GM13976 (cell line): ENCODE measurements at regions not wholly inside any gene's neighbourhood (a gene's known extent, or its start where the extent isn't known, plus 50 kb on each side); places are given as distances from the start of the nearest gene placed in this dataset.

Experiments
- DNase-seq: peaks from one replicate; pipeline ENCODE4 v3.0.0; 2012; ENCODE audit warnings: low spot score
- in situ Hi-C: fragments of 300-500 bp; cut with MboI; formaldehyde crosslinking; loops from one replicate; pipeline ENCODE4 v1.12.0; 2022; ENCODE audit warnings: low sequenced_read_pairs, mixed read lengths, inconsistent platforms; ENCODE audit not compliant: unreplicated experiment
- TF ChIP-seq, protein P1 (sequence below): IDR thresholded peaks from 2 replicates; pipeline ENCODE4 v1.5.1; 2012; ENCODE audit warnings: borderline replicate concordance, mild to moderate bottlenecking; ENCODE audit not compliant: insufficient read depth; ENCODE audit errors: extremely low read depth, missing control alignments, control extremely low read depth

DNA sequence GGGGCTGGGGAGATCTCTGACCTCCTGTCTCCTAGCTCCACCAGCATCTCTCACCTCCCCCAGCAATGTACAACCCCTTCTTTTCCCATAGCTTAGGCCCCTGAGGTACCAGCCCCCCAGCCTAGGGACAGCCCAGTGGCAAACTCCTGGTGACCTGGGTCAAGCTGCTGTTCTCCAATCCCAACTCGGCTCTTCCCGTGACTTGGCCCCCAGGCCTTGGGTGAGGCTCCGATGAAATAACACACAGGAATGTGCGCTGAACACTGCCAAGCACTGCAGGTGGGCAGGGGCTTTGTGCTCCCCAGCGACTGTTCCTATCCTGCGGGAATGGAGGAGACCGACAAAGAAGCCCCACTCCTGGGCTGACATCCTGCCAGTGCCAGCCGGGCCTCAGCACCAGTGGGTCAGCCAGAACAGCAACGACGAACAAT, 63.7 kb upstream of the AMZ2 start:
- TF ChIP-seq, protein P1, sequence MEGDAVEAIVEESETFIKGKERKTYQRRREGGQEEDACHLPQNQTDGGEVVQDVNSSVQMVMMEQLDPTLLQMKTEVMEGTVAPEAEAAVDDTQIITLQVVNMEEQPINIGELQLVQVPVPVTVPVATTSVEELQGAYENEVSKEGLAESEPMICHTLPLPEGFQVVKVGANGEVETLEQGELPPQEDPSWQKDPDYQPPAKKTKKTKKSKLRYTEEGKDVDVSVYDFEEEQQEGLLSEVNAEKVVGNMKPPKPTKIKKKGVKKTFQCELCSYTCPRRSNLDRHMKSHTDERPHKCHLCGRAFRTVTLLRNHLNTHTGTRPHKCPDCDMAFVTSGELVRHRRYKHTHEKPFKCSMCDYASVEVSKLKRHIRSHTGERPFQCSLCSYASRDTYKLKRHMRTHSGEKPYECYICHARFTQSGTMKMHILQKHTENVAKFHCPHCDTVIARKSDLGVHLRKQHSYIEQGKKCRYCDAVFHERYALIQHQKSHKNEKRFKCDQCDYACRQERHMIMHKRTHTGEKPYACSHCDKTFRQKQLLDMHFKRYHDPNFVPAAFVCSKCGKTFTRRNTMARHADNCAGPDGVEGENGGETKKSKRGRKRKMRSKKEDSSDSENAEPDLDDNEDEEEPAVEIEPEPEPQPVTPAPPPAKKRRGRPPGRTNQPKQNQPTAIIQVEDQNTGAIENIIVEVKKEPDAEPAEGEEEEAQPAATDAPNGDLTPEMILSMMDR, result no peak
- no peak for DNase-seq
- in situ Hi-C loops, result no loop called here

DNA sequence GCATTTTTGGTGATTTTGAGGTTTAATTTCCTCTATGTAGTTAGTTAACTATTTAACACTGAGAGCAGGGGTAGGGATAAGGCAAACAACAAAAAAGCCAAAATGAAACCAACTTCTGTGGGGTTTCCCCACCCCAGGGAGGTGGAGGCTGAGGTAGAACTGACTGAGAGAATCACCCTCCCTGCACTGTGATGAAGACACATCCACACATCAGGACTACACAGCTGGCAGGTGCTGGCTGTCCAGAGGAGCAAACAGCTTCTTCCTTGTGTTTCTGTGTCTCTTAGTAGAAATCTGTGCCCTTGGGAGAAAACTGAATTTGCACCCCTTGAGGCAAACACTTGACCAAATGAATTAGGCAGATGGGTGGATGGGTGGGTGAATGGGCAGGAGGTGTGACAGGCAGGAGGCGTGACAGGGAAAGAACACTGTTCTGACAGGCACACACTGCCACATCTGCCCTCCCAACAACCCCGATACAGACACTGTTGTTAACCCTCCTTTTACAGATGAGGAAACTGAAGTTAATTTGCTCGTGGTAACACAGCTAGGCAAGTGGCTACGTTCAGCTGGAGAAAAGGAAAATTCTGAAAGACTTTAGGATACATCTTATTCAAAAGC, 62.9 kb upstream of the AMZ2 start:
- in situ Hi-C loops, result no loop called here
- peak; percentile 72 for DNase-seq
- TF ChIP-seq, protein P1, result no peak

DNA sequence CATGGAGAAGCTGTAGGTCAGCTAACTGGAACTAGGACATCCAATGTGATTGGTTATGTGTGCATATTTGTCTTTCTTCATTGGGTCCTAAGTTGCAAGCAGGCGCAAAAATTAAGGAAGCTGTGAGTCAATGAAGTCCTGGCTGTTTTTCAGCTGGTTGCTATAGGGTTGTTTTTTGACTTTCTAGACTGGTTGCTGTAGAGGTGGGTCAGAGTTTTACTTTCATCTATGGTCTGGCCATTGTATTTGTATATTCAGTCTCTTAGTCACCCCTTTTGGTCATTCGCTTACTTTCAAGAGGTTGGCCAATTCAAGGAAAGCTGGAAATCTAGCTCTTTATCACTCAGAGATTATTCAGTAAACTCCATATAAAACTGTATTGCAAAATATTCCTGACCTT, 62.0 kb upstream of the AMZ2 start:
- in situ Hi-C loops, result no loop called here
- DNase-seq, result no peak
- TF ChIP-seq, protein P1, result no peak

DNA sequence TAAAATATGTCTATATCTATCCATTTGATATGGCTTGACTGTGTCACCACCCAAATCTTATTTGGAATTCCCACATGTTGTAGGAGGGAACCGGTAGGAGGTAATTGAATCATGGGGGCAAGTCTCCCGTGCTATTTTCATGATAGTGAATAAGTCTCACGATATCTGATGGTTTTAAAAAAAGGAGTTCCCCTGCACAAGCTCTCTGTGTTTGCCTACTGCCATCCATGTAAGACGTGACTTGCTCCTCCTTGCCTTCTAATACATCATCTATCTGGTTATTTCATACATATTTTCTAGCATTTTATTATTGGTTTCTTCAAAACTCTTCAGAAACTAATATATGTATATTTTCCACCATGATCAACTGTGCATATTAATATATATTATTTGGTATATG, 57.3 kb upstream of the AMZ2 start:
- in situ Hi-C loops, result no loop called here
- no peak for DNase-seq
- TF ChIP-seq, protein P1, result no peak

DNA sequence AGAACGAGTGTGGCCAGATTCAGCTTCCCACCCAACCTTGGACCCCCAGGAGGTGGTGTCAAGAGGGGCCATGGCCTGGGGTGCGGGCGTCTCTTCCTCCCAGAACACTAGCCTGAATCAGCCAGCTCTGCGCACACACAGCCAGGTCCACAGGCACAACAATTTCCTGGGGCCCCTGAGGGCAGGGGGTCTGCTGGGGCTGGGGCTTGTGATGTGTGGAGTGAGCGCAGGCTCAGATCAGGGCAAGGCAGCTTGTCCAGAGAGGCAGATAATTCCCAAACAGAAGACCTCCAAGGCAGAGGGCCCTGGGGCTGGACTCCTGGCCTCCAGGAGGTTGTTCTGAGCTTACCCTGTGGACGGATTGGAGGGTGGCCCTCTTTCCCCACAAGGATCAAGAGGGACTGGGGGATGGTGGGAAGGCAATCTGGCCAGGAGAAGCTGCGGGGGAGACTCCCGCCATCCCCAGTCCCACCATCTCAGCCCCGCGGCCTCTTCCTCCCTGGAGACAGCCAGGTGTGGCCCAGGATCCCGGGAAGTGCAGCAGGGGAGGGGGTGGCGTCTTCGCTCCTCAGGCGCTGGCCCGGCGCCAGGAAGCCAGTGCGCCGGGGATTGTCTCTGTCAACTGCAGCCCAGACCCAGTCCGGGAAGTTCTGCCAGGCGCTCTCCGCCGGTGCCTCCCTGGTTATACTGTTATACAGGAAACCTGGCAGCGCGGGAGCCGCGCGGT, 52.0 kb upstream of the AMZ2 start:
- TF ChIP-seq, protein P1, result no peak
- in situ Hi-C loops, result no loop called here
- DNase-seq, result no peak

DNA sequence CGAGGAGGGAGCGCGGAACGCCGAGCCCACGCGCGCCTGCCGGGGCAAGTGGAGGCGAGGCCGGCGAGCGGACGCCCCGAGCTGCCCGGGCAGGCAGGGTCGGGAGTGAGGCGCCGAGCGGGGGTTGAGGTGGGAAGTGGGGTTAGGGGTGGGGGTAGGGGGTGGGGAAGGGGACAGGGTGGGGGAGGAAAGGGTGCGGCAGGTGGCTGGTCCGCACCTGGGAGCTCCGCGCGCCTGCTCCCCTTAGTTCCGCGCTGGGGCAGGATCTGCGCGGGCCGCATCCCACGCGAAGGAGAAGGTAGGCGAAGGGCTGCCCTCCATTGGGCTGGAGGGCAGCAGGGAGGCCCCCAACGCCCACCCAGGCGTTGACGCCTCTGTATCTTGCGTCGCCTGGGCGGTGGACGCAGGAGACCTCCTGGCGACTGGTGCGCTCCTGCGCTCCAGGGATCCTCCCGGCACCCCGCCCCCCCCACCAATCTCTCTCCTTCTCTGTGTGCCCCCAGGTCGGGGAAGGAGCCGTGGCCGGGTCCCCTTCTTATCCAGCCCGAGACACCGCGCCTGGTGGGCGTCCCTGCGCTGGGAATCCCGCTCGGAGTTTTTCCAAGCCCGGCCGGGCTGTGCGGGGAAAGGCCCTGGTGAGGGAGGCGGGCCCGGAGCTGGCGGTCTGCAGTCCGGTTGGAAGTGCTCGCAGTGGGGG, 51.3 kb upstream of the AMZ2 start:
- TF ChIP-seq, protein P1, result no peak
- in situ Hi-C loops, result no loop called here
- no peak for DNase-seq
